H1 (cell line): ENCODE measurements at regions not wholly inside any gene's neighbourhood (a gene's known extent, or its start where the extent isn't known, plus 50 kb on each side); places are given as distances from the start of the nearest gene placed in this dataset.

ENCODE experiments used
- CBX8 ChIP-seq: fragments of 300-800, 300-1000 bp; sonication (generic); IDR thresholded peaks from 2 replicates; pipeline ENCODE4 v1.7.1; 2016; ENCODE audit warnings: low read depth, low read length, borderline replicate concordance
- CEBPB ChIP-seq: IDR thresholded peaks from 2 replicates; pipeline ENCODE4 v1.6.1; 2012; ENCODE audit warnings: low read depth, low read length
- MAFK ChIP-seq: IDR thresholded peaks from 2 replicates; pipeline ENCODE4 v1.6.1; 2012; ENCODE audit warnings: low read depth, mild to moderate bottlenecking, improper control_type of control experiment, low read length
- POLR2AphosphoS5 ChIP-seq: IDR thresholded peaks from 2 replicates; pipeline ENCODE4 v1.6.1; 2011; ENCODE audit warnings: low read depth, low read length
- SIRT6 ChIP-seq: IDR thresholded peaks from one replicate; pipeline ENCODE4 v1.7.1; 2012; ENCODE audit warnings: low read length, inconsistent platforms
- TEAD4 ChIP-seq: IDR thresholded peaks from 2 replicates; pipeline ENCODE4 v1.6.1; 2012; ENCODE audit warnings: low read depth, low read length, inconsistent platforms, mixed read lengths

DNA sequence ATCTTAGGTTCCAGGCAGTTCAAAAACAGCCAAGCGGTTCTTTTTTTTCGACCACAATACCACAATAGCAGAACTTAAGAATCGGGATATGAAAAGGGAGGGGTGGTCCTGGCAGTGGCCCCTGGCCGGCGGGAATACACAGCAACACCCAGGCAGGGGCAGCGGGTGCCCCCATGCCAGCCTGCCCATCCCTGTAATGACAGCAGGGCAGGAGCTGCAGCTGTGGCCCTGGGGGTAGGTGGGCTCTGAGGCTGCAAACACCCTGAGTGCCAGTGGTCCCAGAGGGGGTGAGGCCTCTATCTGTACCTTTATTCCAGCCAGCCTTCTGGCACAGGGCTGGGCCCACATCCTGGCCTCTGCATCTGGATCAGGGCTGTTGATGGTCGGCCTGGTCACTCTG lies 247.4 kb downstream of the SEMA3D start (continued):
- TF ChIP-seq TEAD4 = no peak
- no peak for TF ChIP-seq MAFK
- no peak for TF ChIP-seq SIRT6
- TF ChIP-seq CEBPB = no peak
- TF ChIP-seq CBX8 = no peak
- TF ChIP-seq POLR2AphosphoS5 = no peak
